H1 (cell line): ENCODE measurements at regions not wholly inside any gene's neighbourhood (a gene's known extent, or its start where the extent isn't known, plus 50 kb on each side); places are given as distances from the start of the nearest gene placed in this dataset.
A peak's percentile ranks its signal among the peaks of the same experiment; 100 is the strongest.

Experiments
- CTCF ChIA-PET: fragments of 300-600 bp; sonication (Branson Sonifier 250); formaldehyde crosslinking; loops from one replicate; lab custom pipeline; 2021; ENCODE audit not compliant: partially characterized antibody; lab: Charles Lee
- POLR2A ChIA-PET: fragments of 300-600 bp; sonication (Branson Sonifier 250); formaldehyde crosslinking; loops from one replicate; lab custom pipeline; 2021; ENCODE audit warnings: inconsistent platforms; ENCODE audit not compliant: partially characterized antibody; lab: Charles Lee
- DNase-seq, 2 experiments: peaks; one replicate each; pipeline versions ENCODE4 v3.0.0 to v3.0.0-alpha.2; 2010 to 2022; ENCODE audit warnings: low spot score in 2 of 2, low read depth in 1 of 2, mixed read lengths in 1 of 2
- FAIRE-seq: peaks from 2 replicates; lab custom pipeline; 2011; peaks lifted over from hg19 to GRCh38; lab: Jason Lieb, UNC
- H2AFZ ChIP-seq: 2 replicates; pipeline ENCODE4 v1.8.1; 2012; ENCODE audit warnings: low read length, inconsistent platforms
- H2AK5ac ChIP-seq: 2 replicates; pipeline ENCODE4 v1.6.1; 2013; ENCODE audit warnings: low read depth, low read length
- H2BK120ac ChIP-seq: replicated peaks from 2 replicates; pipeline ENCODE3; 2013; ENCODE audit warnings: low read depth, low read length, inconsistent platforms
- H2BK12ac ChIP-seq: 2 replicates; pipeline ENCODE4 v1.6.1; 2013; ENCODE audit warnings: low read depth, low read length
- H2BK15ac ChIP-seq: 2 replicates; pipeline ENCODE4 v1.6.1; 2013; ENCODE audit warnings: low read length
- H2BK20ac ChIP-seq: 2 replicates; pipeline ENCODE4 v1.6.1; 2013; ENCODE audit warnings: low read length
- H2BK5ac ChIP-seq: 2 replicates; pipeline ENCODE4 v1.6.1; 2013; ENCODE audit warnings: low read depth, low read length
- H3K14ac ChIP-seq: 2 replicates; pipeline ENCODE4 v1.6.1; 2013; ENCODE audit warnings: inconsistent platforms; ENCODE audit not compliant: insufficient read length
- H3K18ac ChIP-seq: 2 replicates; pipeline ENCODE4 v1.6.1; 2013; ENCODE audit warnings: low read length; ENCODE audit errors: extremely low read depth
- H3K23ac ChIP-seq: 2 replicates; pipeline ENCODE4 v1.6.1; 2013; ENCODE audit warnings: inconsistent platforms; ENCODE audit not compliant: insufficient read length
- H3K23me2 ChIP-seq: 2 replicates; pipeline ENCODE4 v1.6.1; 2013; ENCODE audit warnings: low read depth, low read length
- H3K27ac ChIP-seq: 2 replicates; pipeline ENCODE4 v1.6.1; 2011; ENCODE audit warnings: low read depth, low read length, inconsistent platforms
- H3K27me3 ChIP-seq, 4 experiments: replicated peaks in 1 of 4; 1 replicate in 1 of 4; 2 replicates in 3 of 4; pipeline versions ENCODE4 v1.6.1 to v1.8.1; 2011 to 2013; ENCODE audit warnings: low read length in 3 of 4, mild to moderate bottlenecking in 3 of 4, inconsistent platforms in 2 of 4, mixed read lengths in 2 of 4, moderate library complexity in 1 of 4; ENCODE audit not compliant: control insufficient read depth in 3 of 4, insufficient read depth in 3 of 4; ENCODE audit errors: extremely low read depth in 1 of 4
- H3K36me3 ChIP-seq, 4 experiments: 2 replicates each; pipeline versions ENCODE4 v1.6.1 to v1.8.1; 2011 to 2013; ENCODE audit warnings: mild to moderate bottlenecking in 4 of 4, low read length in 3 of 4, moderate library complexity in 2 of 4, control low read depth in 1 of 4, inconsistent platforms in 1 of 4; ENCODE audit not compliant: insufficient read depth in 4 of 4, control insufficient read depth in 2 of 4
- H3K4ac ChIP-seq: replicated peaks from 2 replicates; pipeline ENCODE3; 2013; ENCODE audit warnings: low read length, low read depth, mixed read lengths, inconsistent platforms; ENCODE audit not compliant: insufficient read length
- H3K4me1 ChIP-seq, 4 experiments: replicated peaks in 1 of 4; 1 replicate in 1 of 4; 2 replicates in 3 of 4; pipeline versions ENCODE4 v1.6.1 to v1.8.1; 2011 to 2013; ENCODE audit warnings: low read length in 3 of 4, inconsistent platforms in 2 of 4, mixed read lengths in 1 of 4; ENCODE audit not compliant: insufficient read depth in 4 of 4, control insufficient read depth in 3 of 4
- H3K4me2 ChIP-seq, 2 experiments: 2 replicates each; pipeline versions ENCODE4 v1.6.1 to v1.8.1; 2011 to 2013; ENCODE audit warnings: low read depth in 2 of 2, low read length in 2 of 2, control low read depth in 1 of 2, inconsistent platforms in 1 of 2, mild to moderate bottlenecking in 1 of 2; ENCODE audit not compliant: insufficient read depth in 1 of 2
- H3K4me3 ChIP-seq, 4 experiments: fragments of 200-600, 300-600 bp in 1 of 4; sonication (generic), shearing (Covaris generic), sonication (Bioruptor Twin) in 1 of 4; 2 replicates each; pipeline versions ENCODE4 v1.5.1 to v1.8.1; 2011 to 2016; ENCODE audit warnings: low read length in 4 of 4, low read depth in 3 of 4, control low read depth in 2 of 4, inconsistent platforms in 2 of 4, mild to moderate bottlenecking in 2 of 4, mixed read lengths in 1 of 4, moderate library complexity in 1 of 4; ENCODE audit not compliant: insufficient read depth in 2 of 4; ENCODE audit errors: extremely low read depth in 1 of 4
- H3K56ac ChIP-seq: replicated peaks from 2 replicates; pipeline ENCODE3; 2013; ENCODE audit warnings: low read depth, mild to moderate bottlenecking, mixed read lengths, low read length, inconsistent platforms; ENCODE audit not compliant: insufficient read length
- H3K79me1 ChIP-seq: 2 replicates; pipeline ENCODE4 v1.6.1; 2013; ENCODE audit warnings: low read depth, low read length, control low read depth
- H3K79me2 ChIP-seq, 2 experiments: 2 replicates each; pipeline versions ENCODE4 v1.6.1 to v1.8.1; 2012 to 2013; ENCODE audit warnings: low read length in 2 of 2, mild to moderate bottlenecking in 2 of 2, inconsistent platforms in 1 of 2; ENCODE audit not compliant: insufficient read depth in 2 of 2, control insufficient read depth in 1 of 2
- H3K9ac ChIP-seq, 4 experiments: replicated peaks in 1 of 4; 1 replicate in 1 of 4; 2 replicates in 3 of 4; pipeline versions ENCODE4 v1.6.1 to v1.8.1; 2011 to 2013; ENCODE audit warnings: low read depth in 3 of 4, low read length in 3 of 4, control low read depth in 2 of 4, mild to moderate bottlenecking in 2 of 4, moderate library complexity in 2 of 4, inconsistent platforms in 1 of 4; ENCODE audit errors: extremely low read depth in 1 of 4
- H3K9me3 ChIP-seq, 2 experiments: 2 replicates each; pipeline versions ENCODE4 v1.6.1 to v1.8.1; 2012 to 2013; ENCODE audit warnings: mild to moderate bottlenecking in 2 of 2, moderate library complexity in 2 of 2, control low read depth in 1 of 2, inconsistent platforms in 1 of 2, low read depth in 1 of 2, low read length in 1 of 2, mixed read lengths in 1 of 2; ENCODE audit not compliant: insufficient read depth in 2 of 2
- H4K20me1 ChIP-seq, 2 experiments: replicated peaks in 1 of 2; 2 replicates each; pipeline versions ENCODE3 to v1.8.1; 2011 to 2013; ENCODE audit warnings: inconsistent platforms in 2 of 2, low read length in 2 of 2, mild to moderate bottlenecking in 1 of 2; ENCODE audit not compliant: insufficient read depth in 2 of 2, control insufficient read depth in 1 of 2
- H4K5ac ChIP-seq: 2 replicates; pipeline ENCODE4 v1.6.1; 2013; ENCODE audit warnings: low read length, low read depth, mixed read lengths, inconsistent platforms; ENCODE audit not compliant: insufficient read length
- H4K8ac ChIP-seq: 2 replicates; pipeline ENCODE4 v1.8.0; 2013; ENCODE audit warnings: mild to moderate bottlenecking, moderate library complexity, low read length, inconsistent platforms; ENCODE audit not compliant: insufficient read depth; ENCODE audit errors: extremely low read depth
- H4K91ac ChIP-seq: replicated peaks from 2 replicates; pipeline ENCODE3; 2013; ENCODE audit warnings: low read length, mixed read lengths, inconsistent platforms; ENCODE audit not compliant: insufficient read length
- POLR2AphosphoS5 ChIP-seq: IDR thresholded peaks from 2 replicates; pipeline ENCODE4 v1.6.1; 2011; ENCODE audit warnings: low read depth, low read length
- TAF7 ChIP-seq: optimal IDR thresholded peaks from 2 replicates; pipeline ENCODE3; 2011; ENCODE audit warnings: low read depth, mild to moderate bottlenecking, inconsistent platforms, low read length, moderate library complexity, borderline replicate concordance
- WGBS, 2 experiments: shearing (Covaris generic) in 1 of 2; methylation state at CpG; one replicate each; pipeline versions ENCODE4 v1.1.6 to v1.1.7; 2013 to 2015; ENCODE audit warnings: low lambda C conversion rate in 2 of 2, mixed read lengths in 2 of 2, inconsistent platforms in 1 of 2, low coverage in 1 of 2, missing lambda C conversion rate in 1 of 2; ENCODE audit not compliant: insufficient replicate concordance in 2 of 2, insufficient coverage in 1 of 2, insufficient read length in 1 of 2; ENCODE audit errors: extremely low coverage in 1 of 2, missing lambda C conversion rate in 1 of 2; 5-methylcytosine and 5-hydroxymethylcytosine counted together

GRCh38 chr1:229164836-229165735 lies 105.8 kb upstream of the RAB4A start:
- POLR2A ChIA-PET = no interaction called here
- no peak overlapping the region for H3K4me2 ChIP-seq
- no peak overlapping the region for H3K4ac ChIP-seq
- CTCF ChIA-PET = interaction anchor here (1.8 kb wide), 1 partner anchor 19 kb away, joined by 3 read pairs; no protein-coding TSS in a partner anchor
- WGBS, 2 experiments = 93% methylated on average over 12 of the region's 12 CpGs; no CpG with 5 or more reads in 1 of the 2 experiments
- no peak overlapping the region for H3K27ac ChIP-seq
- H3K9me3 ChIP-seq = no peaks in the 10 kb centered on the region
- DNase-seq (no peak), FAIRE-seq (no peak)
- H3K23me2 ChIP-seq = no peaks in the 10 kb centered on the region
- H4K5ac ChIP-seq = no peak overlapping the region
- no peaks in the 10 kb centered on the region for H3K27me3 ChIP-seq
- TF ChIP-seq TAF7 (no peak), POLR2AphosphoS5 (no peak)
- no peak overlapping the region for H3K23ac ChIP-seq
- H3K18ac ChIP-seq = no peak overlapping the region
- H3K14ac ChIP-seq = no peak overlapping the region
- no peaks in the 10 kb centered on the region for H3K36me3 ChIP-seq
- no peak overlapping the region for H3K9ac ChIP-seq
- no peak overlapping the region for H4K8ac ChIP-seq
- H3K4me3 ChIP-seq = no peak overlapping the region
- peak overlapping the region; percentile 0; the same call in 1 of the 2 replicates for H2BK12ac ChIP-seq
- no peak overlapping the region for H3K56ac ChIP-seq
- peaks cover 0 to 3% (median under 1%) of the 10 kb centered on the region in 4 experiments; a peak in 3 of 7 replicates for H3K4me1 ChIP-seq
- H2BK15ac ChIP-seq = no peak overlapping the region
- no peak overlapping the region; the same call in 1 of the 2 replicates for H2BK20ac ChIP-seq
- no peak overlapping the region for H2BK120ac ChIP-seq
- H3K79me2 ChIP-seq = no peaks in the 10 kb centered on the region
- no peaks in the 10 kb centered on the region for H4K20me1 ChIP-seq
- no peak overlapping the region for H2BK5ac ChIP-seq
- no peak overlapping the region for H2AK5ac ChIP-seq
- no peak overlapping the region for H4K91ac ChIP-seq
- peak overlapping the region; percentile 65; the same call in 1 of the 2 replicates for H2AFZ ChIP-seq
- H3K79me1 ChIP-seq = no peaks in the 10 kb centered on the region
